ENCODE measurements at regions not wholly inside any gene's neighbourhood (a gene's known extent, or its start where the extent isn't known, plus 50 kb on each side); places are given as distances from the start of the nearest gene placed in this dataset.

- TF ChIP-seq, protein P1, sequence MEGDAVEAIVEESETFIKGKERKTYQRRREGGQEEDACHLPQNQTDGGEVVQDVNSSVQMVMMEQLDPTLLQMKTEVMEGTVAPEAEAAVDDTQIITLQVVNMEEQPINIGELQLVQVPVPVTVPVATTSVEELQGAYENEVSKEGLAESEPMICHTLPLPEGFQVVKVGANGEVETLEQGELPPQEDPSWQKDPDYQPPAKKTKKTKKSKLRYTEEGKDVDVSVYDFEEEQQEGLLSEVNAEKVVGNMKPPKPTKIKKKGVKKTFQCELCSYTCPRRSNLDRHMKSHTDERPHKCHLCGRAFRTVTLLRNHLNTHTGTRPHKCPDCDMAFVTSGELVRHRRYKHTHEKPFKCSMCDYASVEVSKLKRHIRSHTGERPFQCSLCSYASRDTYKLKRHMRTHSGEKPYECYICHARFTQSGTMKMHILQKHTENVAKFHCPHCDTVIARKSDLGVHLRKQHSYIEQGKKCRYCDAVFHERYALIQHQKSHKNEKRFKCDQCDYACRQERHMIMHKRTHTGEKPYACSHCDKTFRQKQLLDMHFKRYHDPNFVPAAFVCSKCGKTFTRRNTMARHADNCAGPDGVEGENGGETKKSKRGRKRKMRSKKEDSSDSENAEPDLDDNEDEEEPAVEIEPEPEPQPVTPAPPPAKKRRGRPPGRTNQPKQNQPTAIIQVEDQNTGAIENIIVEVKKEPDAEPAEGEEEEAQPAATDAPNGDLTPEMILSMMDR (IDR thresholded peaks at IDR 0.05), result no peak
- no peak for TF ChIP-seq POLR2A (IDR thresholded peaks at IDR 0.05)
Observed at GRCh38 chr7:36082216-36082615, 70.8 kb upstream of the EEPD1 start.

All from heart left ventricle (tissue), 13 donors.